Cardiac fibroblast (primary cell): ENCODE measurements at regions not wholly inside any gene's neighbourhood (a gene's known extent, or its start where the extent isn't known, plus 50 kb on each side); places are given as distances from the start of the nearest gene placed in this dataset.
"Not testable (repeated sequence)": the region's sequence is repeated elsewhere in the genome, so short reads cannot be mapped to it uniquely, and the experiment has no call there.

ENCODE experiments used
- DNase-seq, 2 donors: peaks; one replicate each; pipeline versions ENCODE4 v3.0.0 to v3.0.0-alpha.2; 2010; ENCODE audit warnings: low read depth in 2 of 2
- H3K4me3 ChIP-seq, 2 donors: replicated peaks in 1 of 2; 1 replicate in 1 of 2; 2 replicates in 1 of 2; pipeline ENCODE4 v1.5.1; 2011; ENCODE audit warnings: low read depth in 2 of 2, low read length in 2 of 2, mild to moderate bottlenecking in 2 of 2, moderate library complexity in 1 of 2
- CTCF ChIP-seq: IDR thresholded peaks from one replicate; pipeline ENCODE4 v1.5.1; 2011; ENCODE audit warnings: low read depth, mild to moderate bottlenecking, low read length, inconsistent platforms

DNA sequence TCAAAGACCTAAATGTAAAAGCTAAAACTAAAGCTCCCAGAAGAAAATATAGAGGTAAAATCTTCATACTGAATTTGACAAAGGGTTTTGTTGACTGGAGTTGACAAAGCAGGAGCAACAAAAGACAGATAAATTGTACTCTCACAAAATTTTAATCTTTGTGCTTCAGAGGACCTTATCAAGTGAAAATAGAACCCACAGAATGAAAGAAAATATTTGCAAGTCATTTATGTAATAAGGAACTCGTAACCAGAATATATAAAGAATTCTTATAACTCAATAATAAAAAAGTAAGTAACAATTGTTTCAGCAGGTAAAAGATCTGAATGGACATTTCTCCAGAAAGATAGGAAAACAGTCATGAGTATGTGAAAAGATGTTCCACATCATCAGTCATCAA lies 62.0 kb upstream of the SRRM3 start:
- H3K4me3 ChIP-seq: no peak overlapping the region
- no peak for TF ChIP-seq CTCF
- DNase-seq: no peak

DNA sequence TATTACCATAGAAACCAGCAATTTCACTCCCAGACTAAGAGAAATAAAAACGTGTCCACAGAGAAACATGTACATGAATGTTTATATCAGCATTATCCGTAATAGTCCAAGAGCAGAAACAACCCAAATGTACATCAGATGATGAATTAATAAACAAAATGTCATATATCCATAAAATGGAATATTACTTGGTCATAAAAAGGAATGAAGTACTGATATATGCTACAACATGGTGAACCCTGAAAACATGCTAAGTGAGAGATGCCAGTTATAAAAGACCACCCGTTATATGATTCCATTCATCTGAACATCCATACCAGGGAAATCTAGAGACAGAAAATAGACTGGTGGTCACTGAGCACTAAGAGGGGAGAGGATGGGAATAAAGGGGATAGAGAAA lies 61.4 kb upstream of the SRRM3 start:
- DNase-seq, H3K4me3 ChIP-seq: not testable (repeated sequence)

GRCh38 chr7:76142861-76143260 lies 58.8 kb upstream of the SRRM3 start:
- no peak for TF ChIP-seq CTCF
- no peak overlapping the region for H3K4me3 ChIP-seq
- no peak for DNase-seq

- H3K4me3 ChIP-seq, DNase-seq: not testable (repeated sequence)
Observed at GRCh38 chr7:76144664-76145270, 56.9 kb upstream of the SRRM3 start.

- no peak overlapping the region for H3K4me3 ChIP-seq
- TF ChIP-seq CTCF: no peak
- DNase-seq: no peak
Observed at GRCh38 chr7:76146374-76146773, 55.3 kb upstream of the SRRM3 start.

- not testable (repeated sequence) for H3K4me3 ChIP-seq, DNase-seq
Observed at GRCh38 chr7:76148947-76149346, 52.7 kb upstream of the SRRM3 start.

DNA sequence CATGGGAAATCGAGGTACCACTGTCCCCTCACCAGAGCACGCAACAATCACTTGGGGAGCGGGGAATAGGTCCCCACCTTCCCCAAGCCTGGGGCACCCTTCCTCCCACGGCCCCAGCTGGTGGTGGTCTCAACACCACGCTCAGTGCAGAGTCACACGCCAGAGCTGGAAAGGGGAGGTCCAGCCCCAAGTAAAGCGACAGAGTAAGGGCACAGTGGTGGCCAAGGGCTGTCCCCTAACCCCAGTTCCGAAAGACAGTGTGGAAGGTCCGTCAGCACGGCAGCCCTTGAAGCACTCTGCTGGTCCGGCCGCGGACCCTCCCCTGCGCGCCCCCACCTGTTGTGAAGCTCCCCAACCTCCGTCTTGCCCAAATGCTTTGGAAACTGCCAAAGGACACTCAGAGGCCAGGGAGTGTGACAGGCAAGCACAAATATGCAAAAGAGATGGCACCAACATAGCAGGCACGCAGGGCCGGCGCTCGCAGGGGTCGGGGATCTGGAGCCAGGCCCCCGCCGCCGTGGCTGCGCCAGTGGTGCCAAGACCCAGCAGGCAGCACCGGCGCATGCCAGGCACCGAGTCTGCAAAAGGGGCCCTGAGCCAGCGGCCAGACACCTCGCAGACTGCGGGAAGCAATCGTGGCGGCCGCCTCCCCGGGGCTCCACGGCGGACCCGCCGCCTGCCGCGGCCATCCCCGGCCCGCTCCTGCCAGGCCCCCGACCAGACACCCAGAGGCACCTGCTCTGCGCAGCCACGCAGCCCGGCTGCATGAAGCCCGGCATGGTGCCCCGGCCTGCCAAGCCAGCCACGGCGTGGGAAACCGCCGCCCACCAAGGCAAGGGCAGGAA lies 51.6 kb upstream of the SRRM3 start:
- TF ChIP-seq CTCF: no peak
- DNase-seq: no peak
- no peak overlapping the region for H3K4me3 ChIP-seq
